GM12878 (cell line): ENCODE measurements at regions not wholly inside any gene's neighbourhood (a gene's known extent, or its start where the extent isn't known, plus 50 kb on each side); places are given as distances from the start of the nearest gene placed in this dataset.

ENCODE experiments used
- ATAC-seq: fragments of 200-7000 bp; cut with Tn5 transposase; 3 replicates; pipeline ENCODE4 v1.9.1; 2020; ENCODE audit warnings: mild to moderate bottlenecking, moderate library complexity
- BruUV-seq: library from RNA; stranded (reverse); fragments of 400-500 nt; replicated peaks from 2 replicates; lab custom pipeline; 2021; lab: Mats Ljungman, UMichigan
- CTCF ChIA-PET: fragments of 300-600 bp; sonication (Branson Sonifier 250); formaldehyde crosslinking; extraction: SDS; loops from one replicate; lab custom pipeline; 2021; ENCODE audit warnings: inconsistent platforms; lab: Yijun Ruan, JAX
- POLR2A ChIA-PET: fragments of 350-600 bp; formaldehyde crosslinking; extraction: SDS; loops from one replicate; lab custom pipeline; 2021; ENCODE audit warnings: inconsistent platforms; lab: Charles Lee
- RAD21 ChIA-PET: fragments of 300-600 bp; sonication (Branson Sonifier 250); formaldehyde crosslinking; loops from one replicate; lab custom pipeline; 2023; ENCODE audit warnings: antibody characterized with exemption; ENCODE audit not compliant: unreplicated experiment; lab: Charles Lee
- SMC1A ChIA-PET: fragments of 300-600 bp; sonication (Branson Sonifier 250); formaldehyde crosslinking; loops from one replicate; lab custom pipeline; 2023; ENCODE audit not compliant: unreplicated experiment, uncharacterized antibody; lab: Charles Lee
- DNase-seq: peaks from one replicate; pipeline ENCODE4 v3.0.0-alpha.2; 2011; ENCODE audit warnings: low read depth, low spot score
- FAIRE-seq: peaks from 3 replicates; lab custom pipeline; 2011; peaks lifted over from hg19 to GRCh38; lab: Jason Lieb, UNC
- H2AFZ ChIP-seq: 2 replicates; pipeline ENCODE4 v1.6.0; 2011; ENCODE audit warnings: low read depth, low read length, control low read depth; ENCODE audit not compliant: control insufficient read depth
- H3K27ac ChIP-seq: 2 replicates; pipeline ENCODE4 v1.5.1; 2011; ENCODE audit warnings: control low read depth; ENCODE audit not compliant: control insufficient read depth, insufficient read depth
- H3K27me3 ChIP-seq, 2 experiments: replicated peaks in 1 of 2; 2 replicates each; pipeline versions ENCODE4 v1.6.0 to v1.6.1; 2011; ENCODE audit warnings: low read length in 1 of 2; ENCODE audit not compliant: control insufficient read depth in 2 of 2, insufficient read depth in 2 of 2
- H3K36me3 ChIP-seq, 2 experiments: 2 replicates each; pipeline ENCODE4 v1.5.1; 2011; ENCODE audit warnings: low read length in 1 of 2; ENCODE audit not compliant: control insufficient read depth in 2 of 2, insufficient read depth in 2 of 2
- H3K4me1 ChIP-seq: 2 replicates; pipeline ENCODE4 v1.6.1; 2011; ENCODE audit warnings: mild to moderate bottlenecking, low read length, moderate library complexity, mixed read lengths; ENCODE audit not compliant: control insufficient read depth, insufficient read depth
- H3K4me2 ChIP-seq: 2 replicates; pipeline ENCODE4 v1.6.0; 2011; ENCODE audit warnings: control low read depth; ENCODE audit not compliant: control insufficient read depth, insufficient read depth
- H3K4me3 ChIP-seq: fragments of 200-600 bp; sonication (generic); 2 replicates; pipeline ENCODE4 v1.5.1; 2016
- H3K79me2 ChIP-seq: 2 replicates; pipeline ENCODE4 v1.6.0; 2011; ENCODE audit warnings: low read length; ENCODE audit not compliant: control insufficient read depth, insufficient read depth
- H3K9ac ChIP-seq: 2 replicates; pipeline ENCODE4 v1.8.0; 2011; ENCODE audit warnings: low read length, control low read depth, mixed read lengths; ENCODE audit not compliant: control insufficient read depth, insufficient read depth
- H3K9me3 ChIP-seq: replicated peaks from 3 replicates; pipeline ENCODE4 v1.5.1; 2011; ENCODE audit warnings: mild to moderate bottlenecking, low read length; ENCODE audit not compliant: control insufficient read depth, insufficient read depth
- H4K20me1 ChIP-seq: 2 replicates; pipeline ENCODE4 v1.6.0; 2011; ENCODE audit not compliant: control insufficient read depth, insufficient read depth
- CREB1 ChIP-seq: IDR thresholded peaks from 2 replicates; pipeline ENCODE4 v1.6.1; 2012; ENCODE audit warnings: low read depth, mild to moderate bottlenecking, inconsistent platforms
- HDGF ChIP-seq: fragments of 450-650 bp; IDR thresholded peaks from 2 replicates; pipeline ENCODE4 v1.6.1; 2016; ENCODE audit warnings: antibody characterized with exemption
- KDM1A ChIP-seq: fragments of 200-600 bp; sonication (generic); IDR thresholded peaks from 2 replicates; pipeline ENCODE4 v1.6.1; 2016; ENCODE audit warnings: borderline replicate concordance
- MTA3 ChIP-seq: IDR thresholded peaks from 2 replicates; pipeline ENCODE4 v1.6.1; 2012; ENCODE audit warnings: low read length, inconsistent platforms, borderline replicate concordance
- NR2C2 ChIP-seq: IDR thresholded peaks from 2 replicates; pipeline ENCODE4 v1.6.1; 2011; ENCODE audit warnings: borderline replicate concordance, low read depth; ENCODE audit not compliant: control insufficient read depth, insufficient read length
- POU2F2 ChIP-seq: IDR thresholded peaks from 3 replicates; pipeline ENCODE4 v1.6.1; 2011; ENCODE audit warnings: low read depth, mild to moderate bottlenecking, low read length, borderline replicate concordance
- RAD51 ChIP-seq: fragments of 450-650 bp; IDR thresholded peaks from 2 replicates; pipeline ENCODE4 v1.6.1; 2016; ENCODE audit warnings: moderate library complexity, mild to moderate bottlenecking, inconsistent platforms
- SPI1 ChIP-seq: IDR thresholded peaks from 2 replicates; pipeline ENCODE4 v1.6.1; 2011; ENCODE audit warnings: low read depth, mild to moderate bottlenecking, low read length, moderate library complexity, borderline replicate concordance; ENCODE audit not compliant: insufficient read depth
- YY1 ChIP-seq: IDR thresholded peaks from 2 replicates; pipeline ENCODE4 v1.6.1; 2011; ENCODE audit warnings: low read depth, mild to moderate bottlenecking, low read length
- ZNF207 ChIP-seq: fragments of 450-650 bp; IDR thresholded peaks from 2 replicates; pipeline ENCODE4 v1.6.1; 2014; ENCODE audit warnings: antibody characterized with exemption, mild to moderate bottlenecking, borderline replicate concordance
- ZNF274 ChIP-seq: IDR thresholded peaks from one replicate; pipeline ENCODE4 v1.8.0; 2011; ENCODE audit not compliant: insufficient read length, insufficient read depth
- WGBS: methylation state at CpG from one replicate; pipeline ENCODE4 v1.1.6; 2016; ENCODE audit warnings: low lambda C conversion rate; ENCODE audit not compliant: insufficient replicate concordance, insufficient coverage; ENCODE audit errors: missing lambda C conversion rate; 5-methylcytosine and 5-hydroxymethylcytosine counted together
- in situ Hi-C: fragments of 300-500 bp; cut with MboI; formaldehyde crosslinking; loops from 9 replicates; pipeline ENCODE4 v1.14.3; 2018; ENCODE audit warnings: mixed read lengths
- intact Hi-C: fragments of 100-400 bp; cut with micrococcal nuclease; formaldehyde crosslinking; loops from one replicate; pipeline ENCODE4 v1.14.2; 2022; ENCODE audit not compliant: unreplicated experiment
- TF ChIP-seq, protein P1 (sequence below): IDR thresholded peaks from 2 replicates; pipeline ENCODE4 v1.6.1; 2012; ENCODE audit warnings: low read depth, low read length, improper control_type of control experiment
- TF ChIP-seq, protein P2 (sequence below): IDR thresholded peaks from 2 replicates; pipeline ENCODE4 v1.6.1; 2011; ENCODE audit warnings: low read depth, low read length, improper control_type of control experiment, borderline replicate concordance

- Histone ChIP-seq H3K27ac (no peak overlapping the region), H3K36me3 (no peaks in the 10 kb centered on the region), H3K4me1 (no peaks in the 10 kb centered on the region), H3K9me3 (no peaks in the 10 kb centered on the region), H2AFZ (no peak overlapping the region), H4K20me1 (no peaks in the 10 kb centered on the region), H3K4me2 (no peak overlapping the region), H3K9ac (no peak overlapping the region), H3K4me3 (no peak overlapping the region), H3K27me3 (no peaks in the 10 kb centered on the region), H3K79me2 (no peaks in the 10 kb centered on the region)
- intact Hi-C loops, result no loop called here
- BruUV-seq, result no TSS peak
- FAIRE-seq (no peak), DNase-seq (no peak), ATAC-seq (no peak)
- ChIA-PET CTCF (interaction anchor here (1.0 kb wide), 1 partner anchor 12 kb away, joined by 3 read pairs; no protein-coding TSS in a partner anchor), SMC1A (interaction anchor here (0.8 kb wide), 1 partner anchor 34 kb away, joined by 3 read pairs; no protein-coding TSS in a partner anchor), POLR2A (no interaction called here), RAD21 (no interaction called here)
- in situ Hi-C loops, result no loop called here
- TF ChIP-seq ZNF274, result no peak
- peak; percentile 36; the same call in 1 of the 2 replicates for TF ChIP-seq SPI1
- WGBS, result 59% methylated on average over 2 of the region's 2 CpGs
Observed at GRCh38 chr4:133623847-133624246, 474.8 kb downstream of the PCDH10 start.

DNA sequence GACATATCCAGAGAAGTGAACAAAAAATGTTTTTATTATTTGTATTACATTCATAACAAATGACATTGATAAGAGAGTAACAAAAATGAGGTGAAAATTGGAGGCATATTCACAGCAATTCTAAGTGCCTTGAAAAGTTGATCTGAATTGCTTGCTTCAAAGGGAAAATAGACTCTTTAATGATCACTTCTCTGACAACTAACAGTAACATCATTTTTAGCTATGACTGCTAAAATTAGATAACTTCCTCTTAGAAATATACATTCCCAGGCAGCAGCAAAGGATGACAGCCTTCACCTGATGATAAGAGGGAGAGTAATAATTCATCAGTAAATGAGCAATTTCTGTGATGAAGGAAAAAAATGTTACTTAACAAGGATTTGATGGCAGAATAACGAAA, 472.5 kb downstream of the PCDH10 start:
- no peaks in the 10 kb centered on the region for H3K79me2 ChIP-seq
- no peaks in the 10 kb centered on the region for H4K20me1 ChIP-seq
- H2AFZ ChIP-seq, result no peak overlapping the region
- ChIA-PET RAD21 (no interaction called here), POLR2A (no interaction called here), CTCF (no interaction called here)
- 0% methylated on average over 1 of the region's 1 CpG for WGBS
- no peak for DNase-seq
- intact Hi-C loops (no loop called here), in situ Hi-C loops (no loop called here)
- H3K4me3 ChIP-seq, result no peak overlapping the region
- H3K9ac ChIP-seq, result no peak overlapping the region
- H3K27ac ChIP-seq, result no peak overlapping the region
- no peak for TF ChIP-seq NR2C2
- no peak for TF ChIP-seq YY1
- no peak for TF ChIP-seq CREB1
- no peak for TF ChIP-seq MTA3
- no peak for TF ChIP-seq POU2F2
- no peak for TF ChIP-seq KDM1A
- TF ChIP-seq, protein P1, sequence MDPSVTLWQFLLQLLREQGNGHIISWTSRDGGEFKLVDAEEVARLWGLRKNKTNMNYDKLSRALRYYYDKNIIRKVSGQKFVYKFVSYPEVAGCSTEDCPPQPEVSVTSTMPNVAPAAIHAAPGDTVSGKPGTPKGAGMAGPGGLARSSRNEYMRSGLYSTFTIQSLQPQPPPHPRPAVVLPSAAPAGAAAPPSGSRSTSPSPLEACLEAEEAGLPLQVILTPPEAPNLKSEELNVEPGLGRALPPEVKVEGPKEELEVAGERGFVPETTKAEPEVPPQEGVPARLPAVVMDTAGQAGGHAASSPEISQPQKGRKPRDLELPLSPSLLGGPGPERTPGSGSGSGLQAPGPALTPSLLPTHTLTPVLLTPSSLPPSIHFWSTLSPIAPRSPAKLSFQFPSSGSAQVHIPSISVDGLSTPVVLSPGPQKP, result no peak
- TF ChIP-seq ZNF207, result no peak
- TF ChIP-seq RAD51, result no peak
- no peak for TF ChIP-seq HDGF
- TF ChIP-seq, protein P2, sequence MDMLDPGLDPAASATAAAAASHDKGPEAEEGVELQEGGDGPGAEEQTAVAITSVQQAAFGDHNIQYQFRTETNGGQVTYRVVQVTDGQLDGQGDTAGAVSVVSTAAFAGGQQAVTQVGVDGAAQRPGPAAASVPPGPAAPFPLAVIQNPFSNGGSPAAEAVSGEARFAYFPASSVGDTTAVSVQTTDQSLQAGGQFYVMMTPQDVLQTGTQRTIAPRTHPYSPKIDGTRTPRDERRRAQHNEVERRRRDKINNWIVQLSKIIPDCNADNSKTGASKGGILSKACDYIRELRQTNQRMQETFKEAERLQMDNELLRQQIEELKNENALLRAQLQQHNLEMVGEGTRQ, result no peak
- TF ChIP-seq, all 136 proteins: peak for 0
- SMC1A ChIA-PET, result no interaction called here
- no peak for FAIRE-seq
- no TSS peak for BruUV-seq
- Histone ChIP-seq H3K27me3 (no peaks in the 10 kb centered on the region), H3K4me2 (no peak overlapping the region), H3K36me3 (no peaks in the 10 kb centered on the region), H3K9me3 (no peaks in the 10 kb centered on the region), H3K4me1 (no peaks in the 10 kb centered on the region)
- ATAC-seq, result no peak
